GM23248 (cell line): ENCODE measurements at regions not wholly inside any gene's neighbourhood (a gene's known extent, or its start where the extent isn't known, plus 50 kb on each side); places are given as distances from the start of the nearest gene placed in this dataset.

ENCODE experiments used
- DNase-seq: peaks from one replicate; pipeline ENCODE4 v3.0.0-alpha.2; 2015
- H2AFZ ChIP-seq: fragments of 200-600 bp; sonication (generic); 2 replicates; pipeline ENCODE4 v1.6.1; 2016; ENCODE audit warnings: antibody characterized with exemption
- H3F3A ChIP-seq: fragments of 200-600 bp; sonication (generic); 2 replicates; pipeline ENCODE4 v1.6.1; 2016; ENCODE audit warnings: mild to moderate bottlenecking, antibody characterized with exemption, mixed run types; ENCODE audit not compliant: insufficient read depth
- H3K27ac ChIP-seq: fragments of 200-600 bp; sonication (generic); 2 replicates; pipeline ENCODE4 v1.5.1; 2016; ENCODE audit warnings: mild to moderate bottlenecking
- H3K27me3 ChIP-seq: fragments of 200-600 bp; sonication (generic); replicated peaks from 2 replicates; pipeline ENCODE4 v1.6.1; 2016; ENCODE audit warnings: mild to moderate bottlenecking; ENCODE audit not compliant: insufficient read depth
- H3K36me3 ChIP-seq: fragments of 200-600 bp; sonication (generic); 2 replicates; pipeline ENCODE4 v1.6.1; 2016; ENCODE audit warnings: low read depth, mild to moderate bottlenecking
- H3K4me1 ChIP-seq: fragments of 200-600 bp; sonication (generic); 2 replicates; pipeline ENCODE4 v1.6.1; 2016; ENCODE audit warnings: mild to moderate bottlenecking; ENCODE audit not compliant: insufficient read depth
- H3K4me2 ChIP-seq: fragments of 200-600 bp; sonication (generic); one replicate; pipeline ENCODE4 v1.6.1; 2016; ENCODE audit warnings: mild to moderate bottlenecking; ENCODE audit not compliant: unreplicated experiment
- H3K4me3 ChIP-seq: fragments of 200-600 bp; sonication (generic); 2 replicates; pipeline ENCODE4 v1.5.1; 2016; ENCODE audit warnings: mild to moderate bottlenecking
- H3K79me2 ChIP-seq: fragments of 200-600 bp; sonication (generic); 2 replicates; pipeline ENCODE4 v1.6.1; 2016; ENCODE audit warnings: mild to moderate bottlenecking; ENCODE audit not compliant: insufficient read depth
- H3K9ac ChIP-seq: fragments of 200-600 bp; sonication (generic); 2 replicates; pipeline ENCODE4 v1.6.1; 2016; ENCODE audit warnings: mild to moderate bottlenecking
- H3K9me2 ChIP-seq: fragments of 200-600 bp; sonication (generic); 2 replicates; pipeline ENCODE4 v1.6.1; 2016; ENCODE audit warnings: mixed run types, mild to moderate bottlenecking, moderate library complexity; ENCODE audit not compliant: insufficient read depth
- H3K9me3 ChIP-seq: fragments of 200-600 bp; sonication (generic); one replicate; pipeline ENCODE4 v1.6.1; 2017; ENCODE audit warnings: low read depth
- H4K20me1 ChIP-seq: fragments of 200-600 bp; sonication (generic); 2 replicates; pipeline ENCODE4 v1.6.0; 2016; ENCODE audit not compliant: insufficient read depth
- EZH2 ChIP-seq: fragments of 200-600 bp; sonication (generic); IDR thresholded peaks from 2 replicates; pipeline ENCODE4 v1.6.1; 2018; ENCODE audit warnings: antibody characterized with exemption, mild to moderate bottlenecking; ENCODE audit not compliant: insufficient read depth, poor library complexity, severe bottlenecking
- EZH2phosphoT487 ChIP-seq: fragments of 200-600 bp; sonication (generic); IDR thresholded peaks from 2 replicates; pipeline ENCODE4 v1.6.1; 2018; ENCODE audit warnings: antibody characterized with exemption, moderate library complexity, mild to moderate bottlenecking, low read depth; ENCODE audit not compliant: insufficient read depth
- WGBS, 2 experiments: methylation state at CpG; one replicate each; pipeline ENCODE4 v1.1.6; 2015 to 2017; ENCODE audit warnings: low lambda C conversion rate in 2 of 2, low coverage in 1 of 2; ENCODE audit errors: missing lambda C conversion rate in 2 of 2; 5-methylcytosine and 5-hydroxymethylcytosine counted together
- in situ Hi-C: fragments of 300-500 bp; cut with MboI; formaldehyde crosslinking; loops from 2 replicates; pipeline ENCODE4 v1.15.0; 2020

GRCh38 chr16:51450909-51451308, 299.8 kb upstream of the SALL1 start:
- WGBS, 2 experiments = 67 to 73% methylated on average over 3 of the region's 3 CpGs
- in situ Hi-C loops = no loop called here
- TF ChIP-seq EZH2phosphoT487 (no peak), EZH2 (no peak)

GRCh38 chr16:51450376-51450775, 299.3 kb upstream of the SALL1 start:
- Histone ChIP-seq H3K4me3 (no peak overlapping the region), H3K79me2 (no peaks in the 10 kb centered on the region), H3K9me3 (no peaks in the 10 kb centered on the region), H3K36me3 (no peaks in the 10 kb centered on the region), H3K4me1 (no peaks in the 10 kb centered on the region), H3K4me2 (no peak overlapping the region), H3F3A (no peaks in the 10 kb centered on the region), H3K27ac (no peak overlapping the region), H3K27me3 (no peaks in the 10 kb centered on the region), H3K9ac (no peak overlapping the region), H4K20me1 (no peaks in the 10 kb centered on the region), H2AFZ (no peak overlapping the region), H3K9me2 (no peaks in the 10 kb centered on the region)
- 87 to 91% methylated on average over 7 of the region's 7 CpGs for WGBS, 2 experiments
- in situ Hi-C loops = no loop called here
- DNase-seq = no peak
- no peak for TF ChIP-seq EZH2
- no peak for TF ChIP-seq EZH2phosphoT487

More at GRCh38 chr16:51450909-51451308, 299.8 kb upstream of the SALL1 start:
- H3K9me2 ChIP-seq = no peaks in the 10 kb centered on the region
- H3F3A ChIP-seq = no peaks in the 10 kb centered on the region
- H3K9me3 ChIP-seq = no peaks in the 10 kb centered on the region
- no peaks in the 10 kb centered on the region for H3K4me1 ChIP-seq
- H3K4me2 ChIP-seq = no peak overlapping the region
- no peaks in the 10 kb centered on the region for H3K79me2 ChIP-seq
- no peak overlapping the region for H3K4me3 ChIP-seq
- H3K27me3 ChIP-seq = no peaks in the 10 kb centered on the region
- no peak overlapping the region for H2AFZ ChIP-seq
- no peak overlapping the region for H3K27ac ChIP-seq
- H3K9ac ChIP-seq = no peak overlapping the region
- no peak for DNase-seq
- no peaks in the 10 kb centered on the region for H3K36me3 ChIP-seq
- H4K20me1 ChIP-seq = no peaks in the 10 kb centered on the region

- no peak for DNase-seq
- H3K9me3 ChIP-seq = no peaks in the 10 kb centered on the region
- H3K79me2 ChIP-seq = no peaks in the 10 kb centered on the region
- H3K4me1 ChIP-seq = no peaks in the 10 kb centered on the region
- no peaks in the 10 kb centered on the region for H4K20me1 ChIP-seq
- no peaks in the 10 kb centered on the region for H3F3A ChIP-seq
- no peaks in the 10 kb centered on the region for H3K27me3 ChIP-seq
- no peak overlapping the region for H2AFZ ChIP-seq
- WGBS, 2 experiments = 46 to 60% methylated on average over 4 to 8 of the region's 8 CpGs
- H3K4me2 ChIP-seq = no peak overlapping the region
- no peak overlapping the region for H3K27ac ChIP-seq
- TF ChIP-seq EZH2phosphoT487 = no peak
- no peak for TF ChIP-seq EZH2
- in situ Hi-C loops = no loop called here
- no peaks in the 10 kb centered on the region for H3K9me2 ChIP-seq
- no peaks in the 10 kb centered on the region for H3K36me3 ChIP-seq
- no peak overlapping the region for H3K4me3 ChIP-seq
- no peak overlapping the region for H3K9ac ChIP-seq
These were observed 298.4 kb upstream of the SALL1 start for GRCh38 chr16:51449441-51449840.

GRCh38 chr16:51445250-51445649, 294.2 kb upstream of the SALL1 start:
- no peaks in the 10 kb centered on the region for H3K9me2 ChIP-seq
- 53 to 60% methylated on average over 4 of the region's 4 CpGs for WGBS, 2 experiments
- no peaks in the 10 kb centered on the region for H3F3A ChIP-seq
- no peak overlapping the region for H2AFZ ChIP-seq
- H3K36me3 ChIP-seq = no peaks in the 10 kb centered on the region
- H3K79me2 ChIP-seq = no peaks in the 10 kb centered on the region
- no peak overlapping the region for H3K27ac ChIP-seq
- H3K4me1 ChIP-seq = no peaks in the 10 kb centered on the region
- in situ Hi-C loops = no loop called here
- no peak overlapping the region for H3K9ac ChIP-seq
- H3K27me3 ChIP-seq = no peaks in the 10 kb centered on the region
- no peak for DNase-seq
- no peaks in the 10 kb centered on the region for H3K9me3 ChIP-seq
- H3K4me3 ChIP-seq = no peak overlapping the region
- H3K4me2 ChIP-seq = no peak overlapping the region
- no peaks in the 10 kb centered on the region for H4K20me1 ChIP-seq
- TF ChIP-seq EZH2phosphoT487 (no peak), EZH2 (no peak)

- H3K4me3 ChIP-seq = no peak overlapping the region
- no peaks in the 10 kb centered on the region for H3K79me2 ChIP-seq
- H3K4me1 ChIP-seq = no peaks in the 10 kb centered on the region
- no peaks in the 10 kb centered on the region for H3F3A ChIP-seq
- H3K27me3 ChIP-seq = no peaks in the 10 kb centered on the region
- DNase-seq = no peak
- no peak overlapping the region for H3K4me2 ChIP-seq
- WGBS, 2 experiments = 89 to 100% methylated on average over 1 of the region's 1 CpG
- no peak overlapping the region for H2AFZ ChIP-seq
- H3K9me3 ChIP-seq = no peaks in the 10 kb centered on the region
- H4K20me1 ChIP-seq = no peaks in the 10 kb centered on the region
- H3K27ac ChIP-seq = no peak overlapping the region
- H3K36me3 ChIP-seq = no peaks in the 10 kb centered on the region
- no peaks in the 10 kb centered on the region for H3K9me2 ChIP-seq
- no peak overlapping the region for H3K9ac ChIP-seq
- in situ Hi-C loops = no loop called here
- no peak for TF ChIP-seq EZH2phosphoT487
- TF ChIP-seq EZH2 = no peak
These were observed 292.9 kb upstream of the SALL1 start for GRCh38 chr16:51443934-51444333.
